Coronary artery (tissue), 2 donors: ENCODE measurements at regions not wholly inside any gene's neighbourhood (a gene's known extent, or its start where the extent isn't known, plus 50 kb on each side); places are given as distances from the start of the nearest gene placed in this dataset.

Experiments used
- DNase-seq: peaks from one replicate; pipeline ENCODE4 v3.0.0-alpha.2; 2017; ENCODE audit warnings: low spot score
- H3K27ac ChIP-seq, 2 donors: fragments of 200-600 bp; sonication (generic); one replicate each; pipeline ENCODE4 v1.5.1; 2016 to 2019
- H3K4me3 ChIP-seq: fragments of 200-600 bp; sonication (generic); 2 replicates; pipeline ENCODE4 v1.5.1; 2016; ENCODE audit warnings: mild to moderate bottlenecking, moderate library complexity
- CTCF ChIP-seq: fragments of 200-600 bp; sonication (generic); IDR thresholded peaks from one replicate; pipeline ENCODE4 v1.5.1; 2019; ENCODE audit warnings: antibody characterized with exemption

DNA sequence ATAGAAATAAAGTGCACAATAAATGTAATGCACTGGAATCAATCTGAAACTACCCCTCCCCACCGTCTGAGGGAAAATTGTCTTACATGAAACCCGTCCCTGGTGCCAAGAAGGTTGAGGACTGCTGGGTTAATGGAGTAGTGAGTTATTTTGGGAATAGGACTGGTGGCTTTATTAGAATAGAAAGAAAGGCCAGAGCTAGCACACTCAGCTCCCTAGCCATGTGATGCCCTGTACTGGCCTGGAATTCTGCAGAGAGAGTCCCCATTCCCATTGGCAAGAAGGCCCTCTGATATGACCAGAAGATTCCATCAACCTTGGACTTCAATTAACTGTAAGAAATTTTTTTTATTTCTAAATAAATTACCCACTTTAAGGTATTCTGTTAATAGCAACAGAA is 393.5 kb upstream of the PCDH9 start:
- no peak overlapping the region for H3K4me3 ChIP-seq
- DNase-seq, result no peak
- no peak for TF ChIP-seq CTCF

DNA sequence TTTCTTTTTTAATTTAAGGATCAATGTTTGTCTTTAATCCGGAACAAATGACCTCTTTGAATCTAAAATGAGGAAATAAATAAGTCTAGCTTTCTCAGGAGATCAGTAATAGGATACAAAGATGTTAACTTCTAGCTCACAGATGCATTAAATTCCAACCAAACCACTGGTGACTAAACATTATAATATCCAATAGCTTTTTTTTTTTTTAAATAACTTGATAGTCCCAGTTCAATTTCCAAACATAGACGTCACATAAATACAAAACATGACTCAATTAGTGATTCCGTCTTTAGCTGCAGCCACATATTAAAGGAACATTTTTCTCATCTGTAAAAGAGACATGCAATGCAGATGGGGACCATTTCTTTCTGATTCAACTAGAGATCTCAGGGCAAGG is 390.5 kb upstream of the PCDH9 start:
- Histone ChIP-seq H3K4me3 (no peak overlapping the region), H3K27ac (no peak overlapping the region)
- TF ChIP-seq CTCF, result no peak
- no peak for DNase-seq

More for the DNA sequence above, 393.5 kb upstream of the PCDH9 start:
- H3K27ac ChIP-seq, result no peak overlapping the region

DNA sequence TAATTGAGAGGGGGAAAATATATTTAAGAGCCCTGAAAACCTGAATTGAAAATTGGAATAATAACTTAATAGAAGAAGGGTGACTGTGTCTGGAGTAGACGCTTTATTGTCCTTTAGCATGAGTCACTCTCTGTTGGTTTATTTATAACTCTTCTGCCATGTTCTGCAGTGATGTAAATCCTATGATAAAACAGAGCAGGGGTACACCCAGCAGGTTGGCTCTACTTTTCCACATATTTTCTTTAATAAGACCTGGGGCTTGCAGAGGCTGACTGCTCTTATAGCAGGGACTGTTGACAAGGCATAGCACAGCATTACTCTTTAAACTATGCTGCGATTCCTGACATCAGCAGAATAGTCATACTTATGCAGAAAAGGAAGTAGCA is 389.9 kb upstream of the PCDH9 start:
- DNase-seq, result no peak
- Histone ChIP-seq H3K4me3 (no peak overlapping the region), H3K27ac (no peak overlapping the region)
- no peak for TF ChIP-seq CTCF

- no peak for TF ChIP-seq CTCF
- Histone ChIP-seq H3K27ac (no peak overlapping the region), H3K4me3 (no peak overlapping the region)
- DNase-seq, result no peak
These were observed 389.3 kb upstream of the PCDH9 start for GRCh38 chr13:67619351-67619994.

- no peak for TF ChIP-seq CTCF
- no peak overlapping the region for H3K27ac ChIP-seq
- no peak for DNase-seq
- H3K4me3 ChIP-seq, result no peak overlapping the region
These were observed 384.4 kb upstream of the PCDH9 start for GRCh38 chr13:67614579-67614978.

DNA sequence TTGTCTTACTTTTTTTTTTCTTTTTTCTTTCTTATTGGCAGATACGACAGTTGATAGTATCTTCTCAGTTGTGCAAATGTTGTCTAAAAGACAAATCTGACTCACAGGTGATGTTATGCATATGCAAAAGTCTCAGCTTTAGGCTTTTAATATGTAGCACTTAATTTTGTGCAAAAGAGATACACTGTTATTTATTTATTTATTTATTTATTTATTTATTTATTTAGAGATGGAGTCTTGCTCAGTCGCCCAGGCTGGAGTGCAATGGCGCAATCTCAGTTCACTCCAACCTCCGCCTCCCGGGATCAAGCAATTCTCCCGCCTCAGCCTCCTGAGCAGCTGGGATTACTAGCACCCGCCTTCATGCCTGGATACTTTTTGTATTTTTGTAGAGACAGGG is 383.9 kb upstream of the PCDH9 start:
- Histone ChIP-seq H3K27ac (no peak overlapping the region), H3K4me3 (no peak overlapping the region)
- TF ChIP-seq CTCF, result no peak
- DNase-seq, result no peak

DNA sequence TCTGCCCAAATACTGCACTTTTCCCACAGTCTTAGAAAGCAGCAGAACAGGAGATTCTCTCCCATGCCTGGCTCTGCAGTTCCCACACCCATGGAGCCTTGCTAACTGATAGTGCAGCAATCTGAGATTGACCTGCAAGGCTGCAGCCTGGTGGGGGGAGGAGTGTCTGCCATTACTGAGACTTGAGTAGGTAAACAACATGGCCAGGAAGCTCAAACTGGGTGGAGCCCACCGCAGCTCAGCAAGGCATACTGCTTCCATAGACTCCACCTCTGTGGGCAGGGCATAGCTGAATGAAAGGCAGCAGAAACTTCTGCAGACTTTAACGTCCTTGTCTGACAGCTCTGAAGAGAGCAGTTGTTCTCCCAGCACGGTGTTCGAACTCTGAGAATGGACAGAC is 358.5 kb upstream of the PCDH9 start:
- H3K27ac ChIP-seq, result no peak overlapping the region
- DNase-seq, result no peak
- TF ChIP-seq CTCF, result no peak
- no peak overlapping the region for H3K4me3 ChIP-seq
